ENCODE measurements at regions not wholly inside any gene's neighbourhood (a gene's known extent, or its start where the extent isn't known, plus 50 kb on each side); places are given as distances from the start of the nearest gene placed in this dataset.

DNA sequence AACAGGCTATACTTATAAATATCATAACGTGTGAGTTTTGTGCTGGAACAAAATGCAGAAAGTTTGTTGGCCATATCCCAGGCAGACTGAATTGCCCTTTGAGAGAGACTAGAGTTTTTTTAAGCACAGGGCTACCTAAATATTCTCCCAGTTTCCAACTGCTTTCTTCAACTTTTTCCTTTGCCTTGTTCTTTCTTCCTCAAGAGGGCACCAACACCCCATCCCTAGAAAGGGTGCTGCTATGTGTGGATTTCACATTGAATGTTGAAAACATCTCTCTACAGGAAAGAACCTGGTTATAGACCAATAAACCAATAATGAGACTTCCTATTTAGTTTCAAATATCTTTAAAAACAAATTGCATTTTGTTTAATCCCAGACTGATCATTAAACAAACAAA is 87.9 kb downstream of the ICOS start:
- TF ChIP-seq SOX15 (CRISPR knock-in tag; IDR thresholded peaks at IDR 0.05) (no peak), NR2C2 (CRISPR knock-in tag; IDR thresholded peaks at IDR 0.05) (no peak)
- TF ChIP-seq, protein P1, sequence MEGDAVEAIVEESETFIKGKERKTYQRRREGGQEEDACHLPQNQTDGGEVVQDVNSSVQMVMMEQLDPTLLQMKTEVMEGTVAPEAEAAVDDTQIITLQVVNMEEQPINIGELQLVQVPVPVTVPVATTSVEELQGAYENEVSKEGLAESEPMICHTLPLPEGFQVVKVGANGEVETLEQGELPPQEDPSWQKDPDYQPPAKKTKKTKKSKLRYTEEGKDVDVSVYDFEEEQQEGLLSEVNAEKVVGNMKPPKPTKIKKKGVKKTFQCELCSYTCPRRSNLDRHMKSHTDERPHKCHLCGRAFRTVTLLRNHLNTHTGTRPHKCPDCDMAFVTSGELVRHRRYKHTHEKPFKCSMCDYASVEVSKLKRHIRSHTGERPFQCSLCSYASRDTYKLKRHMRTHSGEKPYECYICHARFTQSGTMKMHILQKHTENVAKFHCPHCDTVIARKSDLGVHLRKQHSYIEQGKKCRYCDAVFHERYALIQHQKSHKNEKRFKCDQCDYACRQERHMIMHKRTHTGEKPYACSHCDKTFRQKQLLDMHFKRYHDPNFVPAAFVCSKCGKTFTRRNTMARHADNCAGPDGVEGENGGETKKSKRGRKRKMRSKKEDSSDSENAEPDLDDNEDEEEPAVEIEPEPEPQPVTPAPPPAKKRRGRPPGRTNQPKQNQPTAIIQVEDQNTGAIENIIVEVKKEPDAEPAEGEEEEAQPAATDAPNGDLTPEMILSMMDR (IDR thresholded peaks at IDR 0.05), result no peak
- TF ChIP-seq, protein P2, sequence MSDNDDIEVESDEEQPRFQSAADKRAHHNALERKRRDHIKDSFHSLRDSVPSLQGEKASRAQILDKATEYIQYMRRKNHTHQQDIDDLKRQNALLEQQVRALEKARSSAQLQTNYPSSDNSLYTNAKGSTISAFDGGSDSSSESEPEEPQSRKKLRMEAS (CRISPR knock-in tag; IDR thresholded peaks at IDR 0.05), result no peak
- TF ChIP-seq, protein P3, sequence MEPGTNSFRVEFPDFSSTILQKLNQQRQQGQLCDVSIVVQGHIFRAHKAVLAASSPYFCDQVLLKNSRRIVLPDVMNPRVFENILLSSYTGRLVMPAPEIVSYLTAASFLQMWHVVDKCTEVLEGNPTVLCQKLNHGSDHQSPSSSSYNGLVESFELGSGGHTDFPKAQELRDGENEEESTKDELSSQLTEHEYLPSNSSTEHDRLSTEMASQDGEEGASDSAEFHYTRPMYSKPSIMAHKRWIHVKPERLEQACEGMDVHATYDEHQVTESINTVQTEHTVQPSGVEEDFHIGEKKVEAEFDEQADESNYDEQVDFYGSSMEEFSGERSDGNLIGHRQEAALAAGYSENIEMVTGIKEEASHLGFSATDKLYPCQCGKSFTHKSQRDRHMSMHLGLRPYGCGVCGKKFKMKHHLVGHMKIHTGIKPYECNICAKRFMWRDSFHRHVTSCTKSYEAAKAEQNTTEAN (CRISPR knock-in tag; IDR thresholded peaks at IDR 0.05), result no peak
